IMR-90 (cell line): ENCODE measurements at regions not wholly inside any gene's neighbourhood (a gene's known extent, or its start where the extent isn't known, plus 50 kb on each side); places are given as distances from the start of the nearest gene placed in this dataset.

ENCODE experiments used
- ATAC-seq: fragments of 200-7000 bp; cut with Tn5 transposase; 2 replicates; pipeline ENCODE4 v1.9.1; 2020; ENCODE audit warnings: low read depth, mild to moderate bottlenecking, moderate library complexity
- BruUV-seq: library from RNA; stranded (reverse); fragments of 400-500 nt; replicated peaks from 2 replicates; lab custom pipeline; 2021; lab: Mats Ljungman, UMichigan
- CTCF ChIA-PET: fragments of 300-600 bp; formaldehyde crosslinking; extraction: SDS; loops from one replicate; lab custom pipeline; 2021; ENCODE audit warnings: antibody characterized with exemption; lab: Yijun Ruan, JAX
- POLR2A ChIA-PET: fragments of 300-600 bp; sonication (Branson Sonifier 250); formaldehyde crosslinking; loops from one replicate; lab custom pipeline; 2022; ENCODE audit warnings: antibody characterized with exemption; ENCODE audit not compliant: unreplicated experiment; lab: Charles Lee
- DNase-seq: peaks from one replicate; pipeline ENCODE4 v3.0.0; 2013
- H2AFZ ChIP-seq: replicated peaks from 2 replicates; pipeline ENCODE3; 2013; ENCODE audit warnings: low read length, mild to moderate bottlenecking; ENCODE audit not compliant: poor library complexity
- H2AK5ac ChIP-seq: 2 replicates; pipeline ENCODE4 v1.6.1; 2013; ENCODE audit warnings: low read depth, low read length, inconsistent platforms
- H2AK9ac ChIP-seq: replicated peaks from 2 replicates; pipeline ENCODE3; 2013; ENCODE audit warnings: mild to moderate bottlenecking, low read depth, low read length, moderate library complexity; ENCODE audit not compliant: poor library complexity
- H2BK120ac ChIP-seq: 2 replicates; pipeline ENCODE4 v1.6.1; 2013; ENCODE audit warnings: low read depth, low read length, inconsistent platforms
- H2BK15ac ChIP-seq: 3 replicates; pipeline ENCODE4 v1.6.1; 2013; ENCODE audit warnings: low read depth, low read length, inconsistent platforms
- H2BK20ac ChIP-seq: 2 replicates; pipeline ENCODE4 v1.6.1; 2013; ENCODE audit warnings: low read depth, mild to moderate bottlenecking, inconsistent platforms, low read length, moderate library complexity
- H2BK5ac ChIP-seq: 2 replicates; pipeline ENCODE4 v1.6.1; 2013; ENCODE audit warnings: mild to moderate bottlenecking, low read depth, low read length, inconsistent platforms; ENCODE audit not compliant: poor library complexity, severe bottlenecking
- H3K14ac ChIP-seq: replicated peaks from 2 replicates; pipeline ENCODE4 v1.6.1; 2013; ENCODE audit warnings: low read depth, low read length, inconsistent platforms
- H3K18ac ChIP-seq: 2 replicates; pipeline ENCODE4 v1.6.1; 2013; ENCODE audit warnings: low read depth, low read length, control low read depth
- H3K23ac ChIP-seq: 2 replicates; pipeline ENCODE4 v1.6.1; 2013; ENCODE audit warnings: low read depth, low read length, inconsistent platforms
- H3K27ac ChIP-seq: 2 replicates; pipeline ENCODE4 v1.5.1; 2013; ENCODE audit warnings: mild to moderate bottlenecking, control low read depth, low read length; ENCODE audit not compliant: insufficient read depth
- H3K27me3 ChIP-seq: 2 replicates; pipeline ENCODE4 v1.6.1; 2013; ENCODE audit warnings: low read length; ENCODE audit not compliant: control insufficient read depth, insufficient read depth
- H3K36me3 ChIP-seq: 2 replicates; pipeline ENCODE4 v1.6.1; 2013; ENCODE audit warnings: low read length, mixed read lengths; ENCODE audit not compliant: control insufficient read depth, insufficient read depth
- H3K4ac ChIP-seq: 2 replicates; pipeline ENCODE4 v1.6.1; 2013; ENCODE audit warnings: low read depth, low read length, inconsistent platforms
- H3K4me1 ChIP-seq: 2 replicates; pipeline ENCODE4 v1.6.1; 2013; ENCODE audit warnings: low read length, mixed read lengths; ENCODE audit not compliant: control insufficient read depth, insufficient read depth
- H3K4me2 ChIP-seq: 2 replicates; pipeline ENCODE4 v1.6.1; 2013; ENCODE audit warnings: low read depth, mild to moderate bottlenecking, control low read depth, low read length, moderate library complexity
- H3K4me3 ChIP-seq: 2 replicates; pipeline ENCODE4 v1.5.1; 2013; ENCODE audit warnings: low read depth, mild to moderate bottlenecking, control low read depth, low read length, moderate library complexity; ENCODE audit not compliant: insufficient read depth
- H3K56ac ChIP-seq: 2 replicates; pipeline ENCODE4 v1.6.1; 2013; ENCODE audit warnings: low read length, inconsistent platforms; ENCODE audit not compliant: insufficient read depth; ENCODE audit errors: extremely low read depth
- H3K79me1 ChIP-seq, 2 experiments: 2 replicates each; pipeline ENCODE4 v1.6.1; 2013; ENCODE audit warnings: low read length in 2 of 2, inconsistent platforms in 1 of 2, low read depth in 1 of 2
- H3K9ac ChIP-seq: 2 replicates; pipeline ENCODE4 v1.6.1; 2013; ENCODE audit warnings: low read depth, low read length, control low read depth
- H3K9me1 ChIP-seq: 2 replicates; pipeline ENCODE4 v1.6.1; 2013; ENCODE audit warnings: low read length, inconsistent platforms; ENCODE audit not compliant: insufficient read depth
- H3K9me3 ChIP-seq: 2 replicates; pipeline ENCODE4 v1.6.1; 2013; ENCODE audit warnings: low read length; ENCODE audit not compliant: control insufficient read depth, insufficient read depth
- H4K20me1 ChIP-seq: 2 replicates; pipeline ENCODE4 v1.6.1; 2013; ENCODE audit warnings: low read length, inconsistent platforms; ENCODE audit not compliant: insufficient read depth
- H4K5ac ChIP-seq: 2 replicates; pipeline ENCODE4 v1.6.1; 2013; ENCODE audit warnings: mild to moderate bottlenecking, low read depth, low read length, control low read depth
- H4K8ac ChIP-seq, 2 experiments: 2 replicates each; pipeline ENCODE4 v1.6.1; 2013; ENCODE audit warnings: low read depth in 2 of 2, low read length in 2 of 2, control low read depth in 1 of 2, inconsistent platforms in 1 of 2
- H4K91ac ChIP-seq: 2 replicates; pipeline ENCODE4 v1.6.1; 2013; ENCODE audit warnings: low read depth, low read length, inconsistent platforms; ENCODE audit not compliant: insufficient read depth
- BHLHE40 ChIP-seq: fragments of 150-350 bp; IDR thresholded peaks from 2 replicates; pipeline ENCODE4 v1.6.1; 2016; ENCODE audit warnings: mild to moderate bottlenecking, low read depth, low read length
- CEBPB ChIP-seq: IDR thresholded peaks from 2 replicates; pipeline ENCODE4 v1.6.1; 2012; ENCODE audit warnings: low read depth, low read length, improper control_type of control experiment
- CHD1 ChIP-seq: IDR thresholded peaks from 2 replicates; pipeline ENCODE4 v1.6.1; 2012; ENCODE audit warnings: low read depth, low read length, improper control_type of control experiment
- FOS ChIP-seq: fragments of 150-350 bp; IDR thresholded peaks from 2 replicates; pipeline ENCODE4 v1.6.1; 2016; ENCODE audit warnings: low read depth, low read length
- MAFK ChIP-seq: IDR thresholded peaks from 2 replicates; pipeline ENCODE4 v1.6.1; 2012; ENCODE audit warnings: low read depth, low read length, improper control_type of control experiment
- MXI1 ChIP-seq: IDR thresholded peaks from 2 replicates; pipeline ENCODE4 v1.6.1; 2012; ENCODE audit warnings: low read depth, mild to moderate bottlenecking, low read length, moderate library complexity, borderline replicate concordance
- NFE2L2 ChIP-seq: fragments of 150-350 bp; IDR thresholded peaks from 2 replicates; pipeline ENCODE4 v1.6.1; 2016; ENCODE audit warnings: low read depth, mild to moderate bottlenecking, low read length
- POLR2A ChIP-seq: IDR thresholded peaks from 2 replicates; pipeline ENCODE4 v1.6.1; 2012; ENCODE audit warnings: mild to moderate bottlenecking, low read depth, low read length
- RAD21 ChIP-seq: IDR thresholded peaks from 2 replicates; pipeline ENCODE4 v1.6.1; 2012; ENCODE audit warnings: low read length, improper control_type of control experiment
- RCOR1 ChIP-seq: IDR thresholded peaks from 2 replicates; pipeline ENCODE4 v1.6.1; 2012; ENCODE audit warnings: mild to moderate bottlenecking, low read length, improper control_type of control experiment; ENCODE audit not compliant: insufficient replicate concordance
- RFX5 ChIP-seq: IDR thresholded peaks from 2 replicates; pipeline ENCODE4 v1.8.0; 2012; ENCODE audit warnings: low read depth, mild to moderate bottlenecking, low read length, moderate library complexity
- SMC3 ChIP-seq: fragments of 150-350 bp; IDR thresholded peaks from 2 replicates; pipeline ENCODE4 v1.6.1; 2016; ENCODE audit warnings: low read depth, mild to moderate bottlenecking, antibody characterized with exemption, low read length, moderate library complexity
- WGBS, 2 experiments: methylation state at CpG; one replicate each; pipeline versions ENCODE4 v1.1.5 to v1.1.7; 2013; ENCODE audit warnings: missing lambda C conversion rate in 2 of 2; ENCODE audit not compliant: insufficient read length in 1 of 2; ENCODE audit errors: extremely low coverage in 2 of 2; 5-methylcytosine and 5-hydroxymethylcytosine counted together
- dilution Hi-C: fragments of 300-500 bp; cut with HindIII; formaldehyde crosslinking; loops from one replicate; pipeline ENCODE4 v1.14.3; 2018; ENCODE audit warnings: low sequenced_read_pairs; ENCODE audit not compliant: unreplicated experiment
- in situ Hi-C: fragments of 300-500 bp; cut with MboI; formaldehyde crosslinking; loops from 3 replicates; pipeline ENCODE4 v1.14.3; 2019; ENCODE audit warnings: low sequenced_read_pairs, inconsistent platforms, mixed read lengths
- intact Hi-C: fragments of 100-400 bp; cut with micrococcal nuclease; formaldehyde crosslinking; loops from 2 replicates; pipeline ENCODE4 v1.10.0; 2022
- TF ChIP-seq, protein P1 (sequence below): conservative IDR thresholded peaks from 2 replicates; pipeline ENCODE4 v1.5.1; 2012; ENCODE audit warnings: mild to moderate bottlenecking, low read depth, low read length, improper control_type of control experiment
- TF ChIP-seq, protein P2 (sequence below): fragments of 150-350 bp; IDR thresholded peaks from 2 replicates; pipeline ENCODE4 v1.6.1; 2016; ENCODE audit warnings: low read depth, mild to moderate bottlenecking, low read length, moderate library complexity, borderline replicate concordance
- TF ChIP-seq, protein P3 (sequence below): fragments of 150-350 bp; IDR thresholded peaks from 2 replicates; pipeline ENCODE4 v1.6.1; 2017; ENCODE audit warnings: mild to moderate bottlenecking, antibody characterized with exemption, low read length, low read depth

DNA sequence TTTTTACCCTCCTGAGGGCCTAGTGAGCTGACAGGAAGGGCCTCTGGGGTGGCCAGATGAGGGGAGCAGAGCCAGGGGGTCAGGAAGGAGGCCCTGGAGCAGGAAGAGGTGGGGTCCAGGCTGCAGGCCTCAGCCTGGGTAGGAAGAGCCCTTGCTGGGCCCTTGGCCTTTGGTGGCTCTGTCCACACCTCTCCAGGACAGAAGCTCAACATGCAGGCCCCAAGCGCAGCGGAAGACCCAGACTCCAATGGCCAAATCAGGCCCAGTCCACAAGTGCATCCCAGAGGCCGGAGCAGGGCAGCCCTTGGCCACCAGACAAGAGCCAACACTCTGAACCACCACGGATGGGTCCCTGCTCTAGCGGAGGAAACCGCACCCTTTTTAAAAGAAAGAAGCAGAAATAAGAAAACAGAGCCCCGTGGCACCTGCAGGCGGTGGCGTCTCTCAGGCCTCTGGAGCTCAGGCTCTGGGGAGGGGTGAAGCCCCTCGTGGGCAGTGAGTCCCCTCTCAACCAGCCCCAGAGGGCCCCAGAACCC, 52.8 kb downstream of the FOXL3 start:
- no peak for TF ChIP-seq CHD1
- no peak for TF ChIP-seq SMC3
- TF ChIP-seq NFE2L2 = no peak
- TF ChIP-seq RFX5 = no peak
- TF ChIP-seq, protein P1, sequence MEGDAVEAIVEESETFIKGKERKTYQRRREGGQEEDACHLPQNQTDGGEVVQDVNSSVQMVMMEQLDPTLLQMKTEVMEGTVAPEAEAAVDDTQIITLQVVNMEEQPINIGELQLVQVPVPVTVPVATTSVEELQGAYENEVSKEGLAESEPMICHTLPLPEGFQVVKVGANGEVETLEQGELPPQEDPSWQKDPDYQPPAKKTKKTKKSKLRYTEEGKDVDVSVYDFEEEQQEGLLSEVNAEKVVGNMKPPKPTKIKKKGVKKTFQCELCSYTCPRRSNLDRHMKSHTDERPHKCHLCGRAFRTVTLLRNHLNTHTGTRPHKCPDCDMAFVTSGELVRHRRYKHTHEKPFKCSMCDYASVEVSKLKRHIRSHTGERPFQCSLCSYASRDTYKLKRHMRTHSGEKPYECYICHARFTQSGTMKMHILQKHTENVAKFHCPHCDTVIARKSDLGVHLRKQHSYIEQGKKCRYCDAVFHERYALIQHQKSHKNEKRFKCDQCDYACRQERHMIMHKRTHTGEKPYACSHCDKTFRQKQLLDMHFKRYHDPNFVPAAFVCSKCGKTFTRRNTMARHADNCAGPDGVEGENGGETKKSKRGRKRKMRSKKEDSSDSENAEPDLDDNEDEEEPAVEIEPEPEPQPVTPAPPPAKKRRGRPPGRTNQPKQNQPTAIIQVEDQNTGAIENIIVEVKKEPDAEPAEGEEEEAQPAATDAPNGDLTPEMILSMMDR = no peak
- no peak for TF ChIP-seq CEBPB
- no peak for TF ChIP-seq BHLHE40
- no peak for TF ChIP-seq RAD21
- TF ChIP-seq, protein P2, sequence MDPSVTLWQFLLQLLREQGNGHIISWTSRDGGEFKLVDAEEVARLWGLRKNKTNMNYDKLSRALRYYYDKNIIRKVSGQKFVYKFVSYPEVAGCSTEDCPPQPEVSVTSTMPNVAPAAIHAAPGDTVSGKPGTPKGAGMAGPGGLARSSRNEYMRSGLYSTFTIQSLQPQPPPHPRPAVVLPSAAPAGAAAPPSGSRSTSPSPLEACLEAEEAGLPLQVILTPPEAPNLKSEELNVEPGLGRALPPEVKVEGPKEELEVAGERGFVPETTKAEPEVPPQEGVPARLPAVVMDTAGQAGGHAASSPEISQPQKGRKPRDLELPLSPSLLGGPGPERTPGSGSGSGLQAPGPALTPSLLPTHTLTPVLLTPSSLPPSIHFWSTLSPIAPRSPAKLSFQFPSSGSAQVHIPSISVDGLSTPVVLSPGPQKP = no peak
- TF ChIP-seq RCOR1 = no peak
- TF ChIP-seq FOS = no peak
- no peak for TF ChIP-seq MAFK
- TF ChIP-seq POLR2A = no peak
- no peak for TF ChIP-seq MXI1
- TF ChIP-seq, protein P3, sequence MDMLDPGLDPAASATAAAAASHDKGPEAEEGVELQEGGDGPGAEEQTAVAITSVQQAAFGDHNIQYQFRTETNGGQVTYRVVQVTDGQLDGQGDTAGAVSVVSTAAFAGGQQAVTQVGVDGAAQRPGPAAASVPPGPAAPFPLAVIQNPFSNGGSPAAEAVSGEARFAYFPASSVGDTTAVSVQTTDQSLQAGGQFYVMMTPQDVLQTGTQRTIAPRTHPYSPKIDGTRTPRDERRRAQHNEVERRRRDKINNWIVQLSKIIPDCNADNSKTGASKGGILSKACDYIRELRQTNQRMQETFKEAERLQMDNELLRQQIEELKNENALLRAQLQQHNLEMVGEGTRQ = no peak
- H3K4me3 ChIP-seq = no peak overlapping the region
- no peak overlapping the region for H3K56ac ChIP-seq
- H3K14ac ChIP-seq = no peak overlapping the region
- no peak overlapping the region for H2BK120ac ChIP-seq
- ATAC-seq (no peak), DNase-seq (no peak)
- CTCF ChIA-PET = no interaction called here
- H3K4me1 ChIP-seq = no peaks in the 10 kb centered on the region
- H3K18ac ChIP-seq = no peak overlapping the region
- H3K9ac ChIP-seq = no peak overlapping the region
- no TSS peak for BruUV-seq
- H4K8ac ChIP-seq = no peak overlapping the region
- no peak overlapping the region for H2BK20ac ChIP-seq
- POLR2A ChIA-PET = no interaction called here
- in situ Hi-C loops = no loop called here
- no peaks in the 10 kb centered on the region; the same call in 1 of the 2 replicates for H4K20me1 ChIP-seq
- peaks cover 31% of the 10 kb centered on the region for H3K27me3 ChIP-seq
- H2AFZ ChIP-seq = no peak overlapping the region
- no peak overlapping the region for H2AK5ac ChIP-seq
- 0 out of 2 replicates have a peak, but pooled peaks cover 2% of the 10 kb centered on the region for H3K9me3 ChIP-seq
- no peaks in the 10 kb centered on the region for H3K79me1 ChIP-seq
- H3K36me3 ChIP-seq = no peaks in the 10 kb centered on the region
- H2BK15ac ChIP-seq = no peak overlapping the region
- H4K5ac ChIP-seq = no peak overlapping the region
- H3K4me2 ChIP-seq = no peak overlapping the region
- no peak overlapping the region for H3K4ac ChIP-seq
- H3K23ac ChIP-seq = no peak overlapping the region
- dilution Hi-C loops = no loop called here
- WGBS, 2 experiments = 93% methylated on average over 2 of the region's 10 CpGs; no CpG with 5 or more reads in 1 of the 2 experiments
- no peak overlapping the region for H2AK9ac ChIP-seq
- no peak overlapping the region for H3K27ac ChIP-seq
- no peaks in the 10 kb centered on the region for H3K9me1 ChIP-seq
- intact Hi-C loops = no loop called here
- H2BK5ac ChIP-seq = no peak overlapping the region
- H4K91ac ChIP-seq = no peak overlapping the region
